ENCODE measurements at regions not wholly inside any gene's neighbourhood (a gene's known extent, or its start where the extent isn't known, plus 50 kb on each side); places are given as distances from the start of the nearest gene placed in this dataset.

- TF ChIP-seq CTCF (IDR thresholded peaks at IDR 0.05) (no peak), POLR2A (IDR thresholded peaks at IDR 0.05) (no peak)
These were observed 332.8 kb downstream of the SH2D1A start for GRCh38 chrX:124679199-124679598.

Measured in right lobe of liver (tissue), 4 donors.